A549 (cell line): ENCODE measurements at regions not wholly inside any gene's neighbourhood (a gene's known extent, or its start where the extent isn't known, plus 50 kb on each side); places are given as distances from the start of the nearest gene placed in this dataset.

Experiments used
- ATAC-seq, 2 experiments: fragments of 200-7000 bp in 1 of 2; fragments of >200 bp in 1 of 2; cut with Nextera tagmentation in 1 of 2; cut with Tn5 transposase in 1 of 2; 3 replicates each; pipeline versions ENCODE4 v1.8.0 to v1.9.1; 2018 to 2020; ENCODE audit warnings: mild to moderate bottlenecking in 1 of 2, moderate library complexity in 1 of 2
- CTCF ChIA-PET: fragments of 300-600 bp; sonication (Branson Sonifier 250); formaldehyde crosslinking; extraction: SDS; loops from one replicate; lab custom pipeline; 2021; ENCODE audit warnings: antibody characterized with exemption, inconsistent platforms; lab: Yijun Ruan, JAX
- POLR2A ChIA-PET: fragments of 350-600 bp; formaldehyde crosslinking; extraction: SDS; loops from one replicate; lab custom pipeline; 2021; ENCODE audit warnings: antibody characterized with exemption, inconsistent platforms; lab: Yijun Ruan, JAX
- DNase-seq, 2 experiments: peaks; one replicate each; pipeline versions ENCODE4 v3.0.0 to v3.0.0-alpha.2; 2011 to 2016; ENCODE audit warnings: low read depth in 1 of 2, low spot score in 1 of 2
- FAIRE-seq: peaks from 2 replicates; lab custom pipeline; 2011; peaks lifted over from hg19 to GRCh38; lab: Jason Lieb, UNC
- H3K27ac ChIP-seq, 2 experiments: fragments of >200 bp; sonication (Bioruptor Twin); formaldehyde crosslinking; 3 replicates each; pipeline ENCODE4 v1.5.1; 2016 to 2017
- H3K4me1 ChIP-seq: fragments of >200 bp; sonication (Bioruptor Twin); formaldehyde crosslinking; 3 replicates; pipeline ENCODE4 v1.6.1; 2016
- H3K4me2 ChIP-seq: fragments of >200 bp; sonication (Bioruptor Twin); formaldehyde crosslinking; 3 replicates; pipeline ENCODE4 v1.6.1; 2016
- H3K4me3 ChIP-seq: fragments of >200 bp; sonication (Bioruptor Twin); formaldehyde crosslinking; 3 replicates; pipeline ENCODE4 v1.5.1; 2016
- H3K9me3 ChIP-seq: fragments of >200 bp; sonication (Bioruptor Twin); formaldehyde crosslinking; 3 replicates; pipeline ENCODE4 v1.6.1; 2016
- BHLHE40 ChIP-seq: IDR thresholded peaks from 2 replicates; pipeline ENCODE4 v1.6.1; 2012; ENCODE audit warnings: low read depth, low read length, inconsistent platforms
- CBX2 ChIP-seq: fragments of 200-600 bp; sonication (generic); IDR thresholded peaks from 2 replicates; pipeline ENCODE4 v1.6.1; 2016; ENCODE audit warnings: low read depth, mild to moderate bottlenecking, borderline replicate concordance
- CHD4 ChIP-seq: fragments of 200-600 bp; sonication (generic); IDR thresholded peaks from 2 replicates; pipeline ENCODE4 v1.6.1; 2016; ENCODE audit warnings: antibody characterized with exemption, mild to moderate bottlenecking, borderline replicate concordance
- EHMT2 ChIP-seq: fragments of 200-600 bp; sonication (generic); IDR thresholded peaks from 2 replicates; pipeline ENCODE4 v1.6.1; 2016; ENCODE audit warnings: antibody characterized with exemption, low read depth, mild to moderate bottlenecking, moderate library complexity
- ESRRA ChIP-seq: fragments of 150-350 bp; IDR thresholded peaks from 2 replicates; pipeline ENCODE4 v1.6.1; 2014; ENCODE audit warnings: mild to moderate bottlenecking, low read length, borderline replicate concordance
- FOSB ChIP-seq: fragments of 250-450 bp; sonication (Bioruptor Pico); IDR thresholded peaks from 2 replicates; pipeline ENCODE4 v1.5.0; 2020; ENCODE audit warnings: mild to moderate bottlenecking, moderate library complexity
- FOSL2 ChIP-seq, 2 experiments: fragments of 450-650 bp in 1 of 2; fragments of >200 bp in 1 of 2; sonication (Bioruptor Twin) in 1 of 2; formaldehyde crosslinking; IDR thresholded peaks; 2 replicates each; pipeline versions ENCODE4 v1.5.0 to v1.6.1; 2016 to 2020; ENCODE audit warnings: mild to moderate bottlenecking in 1 of 2, moderate library complexity in 1 of 2
- FOXS1 ChIP-seq: fragments of 250-450 bp; sonication (Bioruptor Pico); IDR thresholded peaks from 2 replicates; pipeline ENCODE4 v1.5.0; 2020; ENCODE audit warnings: mild to moderate bottlenecking, moderate library complexity
- GATA3 ChIP-seq: IDR thresholded peaks from 2 replicates; pipeline ENCODE4 v1.6.1; 2012; ENCODE audit warnings: borderline replicate concordance
- HDAC2 ChIP-seq: fragments of 200-600 bp; sonication (generic); IDR thresholded peaks from 2 replicates; pipeline ENCODE4 v1.6.1; 2016
- HEYL ChIP-seq: fragments of 250-450 bp; sonication (Bioruptor Pico); IDR thresholded peaks from 2 replicates; pipeline ENCODE4 v1.8.0; 2021; ENCODE audit warnings: mild to moderate bottlenecking, moderate library complexity
- HOXB13 ChIP-seq: fragments of 250-450 bp; sonication (Bioruptor Pico); IDR thresholded peaks from 2 replicates; pipeline ENCODE4 v1.5.0; 2020; ENCODE audit warnings: low read depth, mild to moderate bottlenecking, moderate library complexity
- HOXB5 ChIP-seq: fragments of 250-450 bp; sonication (Bioruptor Pico); IDR thresholded peaks from 2 replicates; pipeline ENCODE4 v1.5.0; 2020; ENCODE audit warnings: mild to moderate bottlenecking, moderate library complexity
- KDM1A ChIP-seq: fragments of 200-600 bp; sonication (generic); IDR thresholded peaks from 2 replicates; pipeline ENCODE4 v1.6.1; 2016; ENCODE audit warnings: low read depth, mild to moderate bottlenecking
- MAFK ChIP-seq: fragments of 450-650 bp; IDR thresholded peaks from 2 replicates; pipeline ENCODE4 v1.6.1; 2014; ENCODE audit not compliant: partially characterized antibody
- MYC ChIP-seq: IDR thresholded peaks from 2 replicates; pipeline ENCODE4 v1.6.1; 2012; ENCODE audit warnings: mild to moderate bottlenecking, inconsistent platforms, low read length, improper control_type of control experiment, borderline replicate concordance
- PHF8 ChIP-seq: fragments of 200-600 bp; sonication (generic); IDR thresholded peaks from 2 replicates; pipeline ENCODE4 v1.6.1; 2016; ENCODE audit warnings: low read depth, mild to moderate bottlenecking, antibody characterized with exemption, moderate library complexity, borderline replicate concordance
- POLR2A ChIP-seq: IDR thresholded peaks from 2 replicates; pipeline ENCODE4 v1.6.1; 2012; ENCODE audit warnings: mild to moderate bottlenecking, low read length
- POLR2AphosphoS2 ChIP-seq: conservative IDR thresholded peaks from 2 replicates; pipeline ENCODE4 v1.6.1; 2012; ENCODE audit warnings: low read length, improper control_type of control experiment, inconsistent platforms
- RAD21 ChIP-seq, 2 experiments: fragments of >200 bp in 1 of 2; sonication (Bioruptor Twin) in 1 of 2; formaldehyde crosslinking in 1 of 2; IDR thresholded peaks in 1 of 2; conservative IDR thresholded peaks in 1 of 2; 2 replicates in 1 of 2; 3 replicates in 1 of 2; pipeline ENCODE4 v1.6.1; 2012 to 2018; ENCODE audit warnings: inconsistent platforms in 1 of 2
- SMC3 ChIP-seq: fragments of >200 bp; sonication (Bioruptor Twin); formaldehyde crosslinking; IDR thresholded peaks from 3 replicates; pipeline ENCODE4 v1.6.1; 2018; ENCODE audit warnings: inconsistent platforms
- TFCP2L1 ChIP-seq: fragments of 250-450 bp; sonication (Bioruptor Pico); IDR thresholded peaks from 2 replicates; pipeline ENCODE4 v1.5.0; 2021; ENCODE audit warnings: mild to moderate bottlenecking
- TP53 ChIP-seq: fragments of 250-450 bp; sonication (Bioruptor Pico); IDR thresholded peaks from 2 replicates; pipeline ENCODE4 v1.5.0; 2021; ENCODE audit warnings: mild to moderate bottlenecking, moderate library complexity
- ZNF302 ChIP-seq: fragments of 250-450 bp; sonication (Bioruptor Pico); IDR thresholded peaks from 2 replicates; pipeline ENCODE4 v1.9.0; 2021; ENCODE audit warnings: inconsistent platforms, mild to moderate bottlenecking, moderate library complexity
- WGBS: methylation state at CpG from one replicate; pipeline ENCODE4 v1.1.6; 2017; ENCODE audit errors: missing lambda C conversion rate; 5-methylcytosine and 5-hydroxymethylcytosine counted together
- TF ChIP-seq, protein P1 (sequence below): fragments of 150-350 bp; IDR thresholded peaks from 2 replicates; pipeline ENCODE4 v1.6.1; 2014; ENCODE audit warnings: low read depth, mild to moderate bottlenecking, low read length
- TF ChIP-seq, protein P2 (sequence below): IDR thresholded peaks from 2 replicates; pipeline ENCODE4 v1.6.1; 2012
- TF ChIP-seq, protein P3 (sequence below): fragments of >200 bp; sonication (Bioruptor Twin); formaldehyde crosslinking; IDR thresholded peaks from 2 replicates; pipeline ENCODE4 v1.6.1; 2016
- TF ChIP-seq, protein P4 (sequence below): fragments of 250-450 bp; sonication (Bioruptor Pico); IDR thresholded peaks from 2 replicates; pipeline ENCODE4 v1.5.0; 2021; ENCODE audit warnings: mild to moderate bottlenecking, moderate library complexity, borderline replicate concordance
- TF ChIP-seq, protein P5 (sequence below): fragments of >200 bp; sonication (Bioruptor Twin); formaldehyde crosslinking; IDR thresholded peaks from 3 replicates; pipeline ENCODE4 v1.5.1; 2016

DNA sequence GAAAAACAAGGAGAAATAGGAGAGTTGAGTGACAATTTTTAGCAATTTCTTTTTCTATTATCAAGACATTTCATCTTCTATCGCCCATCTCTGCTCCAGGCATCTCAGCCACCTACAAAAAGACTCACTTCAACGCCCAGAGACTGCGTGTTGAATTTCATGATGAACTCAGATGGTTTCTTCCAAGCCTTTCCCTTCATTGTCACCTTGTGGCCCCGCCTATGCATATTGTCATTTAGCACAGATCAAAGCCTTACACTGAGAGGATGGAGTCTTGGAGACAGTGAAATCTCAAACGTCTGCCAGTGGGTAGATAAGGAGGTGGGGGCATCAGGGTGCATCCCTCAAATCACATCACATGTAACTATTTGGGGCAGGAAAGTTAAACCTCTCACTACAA lies 319.4 kb downstream of the SIPA1L2 start:
- Histone ChIP-seq H3K4me3 (no peak overlapping the region), H3K9me3 (no peaks in the 10 kb centered on the region), H3K4me2 (no peak overlapping the region), H3K4me1 (no peaks in the 10 kb centered on the region), H3K27ac (no peak overlapping the region)
- no peak for DNase-seq
- FAIRE-seq = no peak
- TF ChIP-seq SMC3 = no peak
- TF ChIP-seq RAD21 (conservative IDR thresholded peaks at IDR 0.05 in 1 of 2, IDR thresholded peaks at IDR 0.05 in 1 of 2) = no peak
- no peak for TF ChIP-seq CBX2
- TF ChIP-seq FOSB (CRISPR knock-in tag) = no peak
- TF ChIP-seq HDAC2 = no peak
- TF ChIP-seq POLR2A = no peak
- no peak for TF ChIP-seq TFCP2L1 (CRISPR knock-in tag)
- TF ChIP-seq HOXB5 (CRISPR knock-in tag) = no peak
- TF ChIP-seq, protein P1, sequence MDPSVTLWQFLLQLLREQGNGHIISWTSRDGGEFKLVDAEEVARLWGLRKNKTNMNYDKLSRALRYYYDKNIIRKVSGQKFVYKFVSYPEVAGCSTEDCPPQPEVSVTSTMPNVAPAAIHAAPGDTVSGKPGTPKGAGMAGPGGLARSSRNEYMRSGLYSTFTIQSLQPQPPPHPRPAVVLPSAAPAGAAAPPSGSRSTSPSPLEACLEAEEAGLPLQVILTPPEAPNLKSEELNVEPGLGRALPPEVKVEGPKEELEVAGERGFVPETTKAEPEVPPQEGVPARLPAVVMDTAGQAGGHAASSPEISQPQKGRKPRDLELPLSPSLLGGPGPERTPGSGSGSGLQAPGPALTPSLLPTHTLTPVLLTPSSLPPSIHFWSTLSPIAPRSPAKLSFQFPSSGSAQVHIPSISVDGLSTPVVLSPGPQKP = no peak
- no peak for TF ChIP-seq CHD4
- TF ChIP-seq, protein P2, sequence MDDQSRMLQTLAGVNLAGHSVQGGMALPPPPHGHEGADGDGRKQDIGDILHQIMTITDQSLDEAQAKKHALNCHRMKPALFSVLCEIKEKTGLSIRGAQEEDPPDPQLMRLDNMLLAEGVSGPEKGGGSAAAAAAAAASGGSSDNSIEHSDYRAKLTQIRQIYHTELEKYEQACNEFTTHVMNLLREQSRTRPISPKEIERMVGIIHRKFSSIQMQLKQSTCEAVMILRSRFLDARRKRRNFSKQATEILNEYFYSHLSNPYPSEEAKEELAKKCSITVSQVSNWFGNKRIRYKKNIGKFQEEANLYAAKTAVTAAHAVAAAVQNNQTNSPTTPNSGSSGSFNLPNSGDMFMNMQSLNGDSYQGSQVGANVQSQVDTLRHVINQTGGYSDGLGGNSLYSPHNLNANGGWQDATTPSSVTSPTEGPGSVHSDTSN = no peak
- TF ChIP-seq ESRRA = no peak
- no peak for TF ChIP-seq HEYL (CRISPR knock-in tag)
- TF ChIP-seq KDM1A = no peak
- no peak for TF ChIP-seq FOSL2 (IDR thresholded peaks at IDR 0.05)
- no peak for TF ChIP-seq FOSL2 (CRISPR knock-in tag; IDR thresholded peaks at IDR 0.05)
- TF ChIP-seq GATA3 = no peak
- no peak for TF ChIP-seq ZNF302 (CRISPR knock-in tag)
- TF ChIP-seq EHMT2 = no peak
- no peak for ATAC-seq
- 48% methylated on average over 5 of the region's 5 CpGs for WGBS
- ChIA-PET CTCF (no interaction called here), POLR2A (no interaction called here)

DNA sequence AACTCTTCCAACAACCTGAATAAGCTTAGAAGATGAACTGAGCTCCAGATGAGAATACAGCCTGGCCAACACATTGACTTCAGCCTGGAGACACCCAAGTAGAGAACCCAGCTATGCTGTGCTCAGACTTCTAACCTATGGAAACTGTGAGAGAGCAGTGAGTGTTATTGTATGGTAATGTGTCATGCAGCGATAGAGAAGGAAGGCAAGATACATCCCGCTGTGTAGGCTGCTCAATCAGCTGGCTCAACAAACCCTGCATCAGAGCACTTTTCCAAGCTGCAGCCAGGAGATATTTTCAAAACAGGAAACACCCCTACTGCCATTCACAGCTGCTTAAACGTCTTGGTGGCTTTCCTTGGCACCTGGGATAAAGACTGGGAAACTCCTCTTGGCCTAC lies 321.3 kb downstream of the SIPA1L2 start:
- Histone ChIP-seq H3K4me2 (no peak overlapping the region), H3K4me3 (no peak overlapping the region), H3K4me1 (no peaks in the 10 kb centered on the region; the same call in 2 of the 3 replicates), H3K9me3 (no peaks in the 10 kb centered on the region), H3K27ac (no peak overlapping the region)
- CTCF ChIA-PET = interaction anchor here (1.2 kb wide), 1 partner anchor 319 kb away, joined by 3 read pairs; no protein-coding TSS in a partner anchor
- ATAC-seq (no peak), DNase-seq (no peak), FAIRE-seq (no peak)
- WGBS = 62% methylated on average over 3 of the region's 3 CpGs
- no peak for TF ChIP-seq FOSL2 (IDR thresholded peaks at IDR 0.05)
- no peak for TF ChIP-seq FOSL2 (CRISPR knock-in tag; IDR thresholded peaks at IDR 0.05)
- no peak for TF ChIP-seq POLR2AphosphoS2
- TF ChIP-seq TP53 (CRISPR knock-in tag) = no peak
- TF ChIP-seq GATA3 = no peak
- TF ChIP-seq PHF8 = no peak
- TF ChIP-seq MAFK = no peak
- TF ChIP-seq MYC = no peak
- TF ChIP-seq CHD4 = no peak
- no peak for TF ChIP-seq FOXS1 (CRISPR knock-in tag)
- TF ChIP-seq, protein P3, sequence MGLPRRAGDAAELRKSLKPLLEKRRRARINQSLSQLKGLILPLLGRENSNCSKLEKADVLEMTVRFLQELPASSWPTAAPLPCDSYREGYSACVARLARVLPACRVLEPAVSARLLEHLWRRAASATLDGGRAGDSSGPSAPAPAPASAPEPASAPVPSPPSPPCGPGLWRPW = no peak
- TF ChIP-seq HOXB13 (CRISPR knock-in tag) = no peak
- TF ChIP-seq, protein P4, sequence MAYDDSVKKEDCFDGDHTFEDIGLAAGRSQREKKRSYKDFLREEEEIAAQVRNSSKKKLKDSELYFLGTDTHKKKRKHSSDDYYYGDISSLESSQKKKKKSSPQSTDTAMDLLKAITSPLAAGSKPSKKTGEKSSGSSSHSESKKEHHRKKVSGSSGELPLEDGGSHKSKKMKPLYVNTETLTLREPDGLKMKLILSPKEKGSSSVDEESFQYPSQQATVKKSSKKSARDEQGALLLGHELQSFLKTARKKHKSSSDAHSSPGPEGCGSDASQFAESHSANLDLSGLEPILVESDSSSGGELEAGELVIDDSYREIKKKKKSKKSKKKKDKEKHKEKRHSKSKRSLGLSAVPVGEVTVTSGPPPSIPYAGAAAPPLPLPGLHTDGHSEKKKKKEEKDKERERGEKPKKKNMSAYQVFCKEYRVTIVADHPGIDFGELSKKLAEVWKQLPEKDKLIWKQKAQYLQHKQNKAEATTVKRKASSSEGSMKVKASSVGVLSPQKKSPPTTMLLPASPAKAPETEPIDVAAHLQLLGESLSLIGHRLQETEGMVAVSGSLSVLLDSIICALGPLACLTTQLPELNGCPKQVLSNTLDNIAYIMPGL (CRISPR knock-in tag) = no peak
- no peak for TF ChIP-seq RAD21 (conservative IDR thresholded peaks at IDR 0.05 in 1 of 2, IDR thresholded peaks at IDR 0.05 in 1 of 2)
- no peak for TF ChIP-seq EHMT2
- TF ChIP-seq, protein P5, sequence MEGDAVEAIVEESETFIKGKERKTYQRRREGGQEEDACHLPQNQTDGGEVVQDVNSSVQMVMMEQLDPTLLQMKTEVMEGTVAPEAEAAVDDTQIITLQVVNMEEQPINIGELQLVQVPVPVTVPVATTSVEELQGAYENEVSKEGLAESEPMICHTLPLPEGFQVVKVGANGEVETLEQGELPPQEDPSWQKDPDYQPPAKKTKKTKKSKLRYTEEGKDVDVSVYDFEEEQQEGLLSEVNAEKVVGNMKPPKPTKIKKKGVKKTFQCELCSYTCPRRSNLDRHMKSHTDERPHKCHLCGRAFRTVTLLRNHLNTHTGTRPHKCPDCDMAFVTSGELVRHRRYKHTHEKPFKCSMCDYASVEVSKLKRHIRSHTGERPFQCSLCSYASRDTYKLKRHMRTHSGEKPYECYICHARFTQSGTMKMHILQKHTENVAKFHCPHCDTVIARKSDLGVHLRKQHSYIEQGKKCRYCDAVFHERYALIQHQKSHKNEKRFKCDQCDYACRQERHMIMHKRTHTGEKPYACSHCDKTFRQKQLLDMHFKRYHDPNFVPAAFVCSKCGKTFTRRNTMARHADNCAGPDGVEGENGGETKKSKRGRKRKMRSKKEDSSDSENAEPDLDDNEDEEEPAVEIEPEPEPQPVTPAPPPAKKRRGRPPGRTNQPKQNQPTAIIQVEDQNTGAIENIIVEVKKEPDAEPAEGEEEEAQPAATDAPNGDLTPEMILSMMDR = no peak
- no peak for TF ChIP-seq BHLHE40
- TF ChIP-seq, all 56 proteins: peak for 0
- POLR2A ChIA-PET = no interaction called here
